Endodermal cell (in vitro differentiated cells): ENCODE measurements at regions not wholly inside any gene's neighbourhood (a gene's known extent, or its start where the extent isn't known, plus 50 kb on each side); places are given as distances from the start of the nearest gene placed in this dataset.

Experiments
- DNase-seq: peaks from one replicate; pipeline ENCODE4 v3.0.0-alpha.2; 2017
- H3K27ac ChIP-seq: 2 replicates; pipeline ENCODE4 v1.5.1; 2013; ENCODE audit warnings: mild to moderate bottlenecking, low read depth, low read length, moderate library complexity
- H3K27me3 ChIP-seq: 2 replicates; pipeline ENCODE4 v1.6.1; 2013; ENCODE audit warnings: mild to moderate bottlenecking, low read length, moderate library complexity; ENCODE audit not compliant: insufficient read depth, control insufficient read depth, poor library complexity, severe bottlenecking
- H3K36me3 ChIP-seq: 2 replicates; pipeline ENCODE4 v1.7.0; 2013; ENCODE audit warnings: mild to moderate bottlenecking, low read length, moderate library complexity; ENCODE audit not compliant: control insufficient read depth, insufficient read depth
- H3K4me1 ChIP-seq: one replicate; pipeline ENCODE4 v1.7.0; 2013; ENCODE audit warnings: low read length; ENCODE audit not compliant: control insufficient read depth, insufficient read depth
- H3K4me3 ChIP-seq: 2 replicates; pipeline ENCODE4 v1.5.1; 2013; ENCODE audit warnings: mild to moderate bottlenecking, low read length, moderate library complexity
- H3K9ac ChIP-seq: 2 replicates; pipeline ENCODE4 v1.6.1; 2013; ENCODE audit warnings: mild to moderate bottlenecking, low read length, moderate library complexity; ENCODE audit not compliant: poor library complexity, severe bottlenecking; ENCODE audit errors: extremely low read depth
- H3K9me3 ChIP-seq: 2 replicates; pipeline ENCODE4 v1.6.1; 2013; ENCODE audit warnings: mild to moderate bottlenecking, low read length, moderate library complexity; ENCODE audit not compliant: control insufficient read depth
- H3K27ac Mint-ChIP-seq: 2 replicates; pipeline ENCODE4 v1.8.0; 2020; ENCODE audit warnings: mixed read lengths
- H3K27me3 Mint-ChIP-seq: 2 replicates; pipeline ENCODE4 v1.8.0; 2021; ENCODE audit warnings: mild to moderate bottlenecking, mixed read lengths; ENCODE audit not compliant: insufficient read depth
- H3K36me3 Mint-ChIP-seq: 2 replicates; pipeline ENCODE4 v1.8.0; 2020; ENCODE audit warnings: low read depth, mixed read lengths
- H3K4me1 Mint-ChIP-seq: 2 replicates; pipeline ENCODE4 v1.8.0; 2020; ENCODE audit warnings: mixed read lengths
- H3K4me3 Mint-ChIP-seq: 2 replicates; pipeline ENCODE4 v1.8.0; 2020; ENCODE audit warnings: mild to moderate bottlenecking, moderate library complexity, mixed read lengths
- H3K9me3 Mint-ChIP-seq: 2 replicates; pipeline ENCODE4 v1.8.0; 2020; ENCODE audit warnings: mild to moderate bottlenecking, mixed read lengths
- CTCF ChIP-seq: fragments of 200-600 bp; sonication (generic); conservative IDR thresholded peaks from 2 replicates; pipeline ENCODE4 v1.5.0; 2021; ENCODE audit warnings: antibody characterized with exemption, mild to moderate bottlenecking
- WGBS, 2 experiments: methylation state at CpG; one replicate each; pipeline versions ENCODE4 v1.1.5 to v1.1.7; 2013; ENCODE audit warnings: missing lambda C conversion rate in 2 of 2, mixed read lengths in 1 of 2; ENCODE audit not compliant: insufficient coverage in 1 of 2, insufficient read length in 1 of 2; 5-methylcytosine and 5-hydroxymethylcytosine counted together

GRCh38 chrX:109873983-109874382 lies 128.9 kb upstream of the TMEM164 start:
- no peak overlapping the region for H3K9ac ChIP-seq
- H3K36me3 ChIP-seq = no peaks in the 10 kb centered on the region
- no peaks in the 10 kb centered on the region for H3K36me3 Mint-ChIP-seq
- no peaks in the 10 kb centered on the region for H3K9me3 ChIP-seq
- H3K27ac Mint-ChIP-seq = no peak overlapping the region
- peaks cover 2% of the 10 kb centered on the region for H3K27me3 Mint-ChIP-seq
- no peaks in the 10 kb centered on the region for H3K4me1 ChIP-seq
- WGBS, 2 experiments = 81 to 100% methylated on average over 1 to 6 of the region's 6 CpGs
- no peaks in the 10 kb centered on the region for H3K27me3 ChIP-seq
- H3K4me3 Mint-ChIP-seq = no peak overlapping the region
- H3K4me1 Mint-ChIP-seq = peaks cover 17% of the 10 kb centered on the region
- no peak for DNase-seq
- no peak overlapping the region for H3K27ac ChIP-seq
- TF ChIP-seq CTCF = no peak
- no peak overlapping the region for H3K4me3 ChIP-seq
- H3K9me3 Mint-ChIP-seq = peaks cover 7% of the 10 kb centered on the region

DNA sequence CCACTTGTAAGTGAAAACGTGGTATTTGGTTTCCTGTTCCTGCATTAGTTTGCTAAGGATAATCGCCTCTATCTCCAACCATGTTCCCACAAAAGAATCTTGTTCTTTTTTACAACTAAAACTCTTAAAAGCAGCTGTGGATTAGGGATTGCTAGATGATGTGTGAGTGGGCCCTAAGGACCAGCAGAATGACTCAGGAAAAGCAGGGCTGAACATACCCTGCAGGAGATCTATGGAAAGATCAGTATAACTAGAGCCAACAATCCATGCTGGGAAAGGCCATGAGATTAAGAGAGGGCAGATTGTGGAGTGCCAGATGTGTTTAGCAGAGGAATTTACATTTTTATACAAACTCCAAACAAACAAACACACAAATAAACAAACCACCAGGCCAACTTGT lies 128.4 kb upstream of the TMEM164 start:
- Histone ChIP-seq H3K9me3 (no peaks in the 10 kb centered on the region), H3K27me3 (no peaks in the 10 kb centered on the region), H3K9ac (no peak overlapping the region), H3K27ac (no peak overlapping the region), H3K4me1 (no peaks in the 10 kb centered on the region), H3K4me3 (no peak overlapping the region), H3K36me3 (no peaks in the 10 kb centered on the region)
- H3K27ac Mint-ChIP-seq = no peak overlapping the region
- H3K4me1 Mint-ChIP-seq = peaks cover 15% of the 10 kb centered on the region
- peaks cover 7% of the 10 kb centered on the region for H3K9me3 Mint-ChIP-seq
- 80% methylated on average over 1 of the region's 2 CpGs; no CpG with 5 or more reads in 1 of the 2 experiments for WGBS, 2 experiments
- peaks cover 5% of the 10 kb centered on the region for H3K27me3 Mint-ChIP-seq
- H3K36me3 Mint-ChIP-seq = no peaks in the 10 kb centered on the region
- H3K4me3 Mint-ChIP-seq = no peak overlapping the region
- DNase-seq = no peak
- no peak for TF ChIP-seq CTCF

DNA sequence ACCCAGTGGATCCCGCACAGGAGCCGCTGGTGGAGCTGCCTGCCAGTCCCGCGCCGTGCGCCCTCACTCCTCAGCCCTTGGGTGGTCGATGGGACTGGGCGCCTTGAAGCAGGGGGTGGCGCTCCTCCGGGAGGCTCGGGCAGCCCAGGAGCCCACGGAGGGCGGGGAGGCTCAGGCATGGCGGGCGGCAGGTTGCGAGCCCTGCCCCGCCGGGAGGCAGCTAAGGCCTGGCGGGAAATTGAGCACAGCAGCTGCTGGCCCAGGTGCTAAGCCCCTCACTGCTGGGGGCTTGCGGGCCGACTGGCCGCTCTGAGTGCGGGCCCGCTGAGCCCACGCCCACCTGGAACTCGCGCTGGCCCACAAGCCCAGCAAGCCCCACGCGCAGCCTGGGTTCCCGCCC lies 127.1 kb upstream of the TMEM164 start:
- Mint-ChIP-seq H3K27me3 (peaks cover 5% of the 10 kb centered on the region), H3K4me1 (peaks cover 15% of the 10 kb centered on the region), H3K9me3 (peaks cover 7% of the 10 kb centered on the region), H3K4me3 (no peak overlapping the region), H3K27ac (no peak overlapping the region), H3K36me3 (no peaks in the 10 kb centered on the region)
- H3K4me1 ChIP-seq = no peaks in the 10 kb centered on the region
- H3K9me3 ChIP-seq = no peaks in the 10 kb centered on the region
- TF ChIP-seq CTCF = no peak
- H3K36me3 ChIP-seq = no peaks in the 10 kb centered on the region
- no peaks in the 10 kb centered on the region for H3K27me3 ChIP-seq
- H3K4me3 ChIP-seq = no peak overlapping the region
- no peak for DNase-seq
- no peak overlapping the region for H3K9ac ChIP-seq
- WGBS, 2 experiments = 93% methylated on average over 6 to 27 of the region's 30 CpGs
- H3K27ac ChIP-seq = no peak overlapping the region
